ENCODE measurements at regions not wholly inside any gene's neighbourhood (a gene's known extent, or its start where the extent isn't known, plus 50 kb on each side); places are given as distances from the start of the nearest gene placed in this dataset.

- Histone ChIP-seq H2AFZ (ENCODE audit: insufficient read depth, low read length, poor library complexity) (no peak overlapping the region), H2BK12ac (ENCODE audit: low read length) (no peak overlapping the region), H3K14ac (ENCODE audit: low read length) (no peak overlapping the region), H3K4me2 (ENCODE audit: low read length) (no peak overlapping the region), H3K18ac (ENCODE audit: low read length) (no peak overlapping the region), H3K4me1 (ENCODE audit: control insufficient read depth in 1 of 2, insufficient read depth in 2 of 2, low read length in 2 of 2) (no peaks in the 10 kb centered on the region), H4K8ac (ENCODE audit: low read depth, low read length) (no peak overlapping the region), H3K79me1 (ENCODE audit: low read length) (peaks cover 2% of the 10 kb centered on the region), H2AK5ac (ENCODE audit: low read length) (no peak overlapping the region), H3K27ac (ENCODE audit: low read depth, low read length) (no peak overlapping the region), H4K91ac (ENCODE audit: low read depth, low read length) (no peak overlapping the region), H3K79me2 (ENCODE audit: control insufficient read depth, insufficient read depth, low read length, poor library complexity) (no peaks in the 10 kb centered on the region), H2BK120ac (ENCODE audit: insufficient read depth, low read length, poor library complexity) (no peak overlapping the region), H3K9me3 (ENCODE audit: insufficient read depth, low read depth, low read length) (no peaks in the 10 kb centered on the region), H3K4ac (ENCODE audit: low read depth, low read length) (no peak overlapping the region), H2BK5ac (ENCODE audit: low read depth, low read length, poor library complexity) (no peak overlapping the region), H3K36me3 (ENCODE audit: control insufficient read depth in 1 of 2, insufficient read depth in 2 of 2, low read length in 2 of 2) (peaks cover 2 to 9% of the 10 kb centered on the region in 2 experiments), H3K27me3 (ENCODE audit: insufficient read depth, low read length) (no peaks in the 10 kb centered on the region), H3K4me3 (ENCODE audit: low read depth, low read length) (no peak overlapping the region), H3K9ac (ENCODE audit: low read length) (no peak overlapping the region), H3K23ac (ENCODE audit: low read length) (no peak overlapping the region), H4K12ac (ENCODE audit: low read depth, low read length) (no peak overlapping the region)
- no peak for DNase-seq
- WGBS (ENCODE audit: extremely low coverage, insufficient coverage, insufficient read length): no CpG with 5 or more reads among the region's 4 CpGs
Observed at GRCh38 chr6:21909321-21909720, 315.8 kb downstream of the SOX4 start.

DNA sequence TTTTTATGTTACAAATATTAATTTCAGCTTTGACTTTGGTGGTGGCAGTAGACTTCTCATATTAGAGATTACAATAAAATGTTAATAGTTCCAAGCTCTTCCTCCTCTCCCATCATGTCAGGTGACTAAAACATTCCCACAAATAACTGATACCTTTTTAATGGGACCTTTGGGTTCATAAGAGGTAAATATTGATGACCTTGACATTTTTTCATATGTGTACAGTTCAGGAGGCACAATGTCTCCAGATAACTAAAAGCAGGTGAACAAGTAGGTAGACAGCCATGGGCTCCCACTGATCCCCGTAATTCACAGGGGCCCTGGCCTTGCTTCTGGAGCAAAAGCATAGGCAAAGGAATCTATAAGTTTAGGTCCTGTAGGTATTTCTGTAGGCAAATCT is 317.7 kb downstream of the SOX4 start:
- Histone ChIP-seq H3K27ac (ENCODE audit: low read depth, low read length) (no peak overlapping the region), H3K4me1 (ENCODE audit: control insufficient read depth in 1 of 2, insufficient read depth in 2 of 2, low read length in 2 of 2) (peaks cover 3 to 4% of the 10 kb centered on the region in 2 experiments), H3K14ac (ENCODE audit: low read length) (no peak overlapping the region), H4K12ac (ENCODE audit: low read depth, low read length) (no peak overlapping the region), H2AFZ (ENCODE audit: insufficient read depth, low read length, poor library complexity) (no peak overlapping the region), H3K27me3 (ENCODE audit: insufficient read depth, low read length) (no peaks in the 10 kb centered on the region), H2BK12ac (ENCODE audit: low read length) (no peak overlapping the region), H3K79me2 (ENCODE audit: control insufficient read depth, insufficient read depth, low read length, poor library complexity) (no peaks in the 10 kb centered on the region), H2BK120ac (ENCODE audit: insufficient read depth, low read length, poor library complexity) (no peak overlapping the region), H3K23ac (ENCODE audit: low read length) (no peak overlapping the region), H3K9me3 (ENCODE audit: insufficient read depth, low read depth, low read length) (no peaks in the 10 kb centered on the region), H3K4me2 (ENCODE audit: low read length) (no peak overlapping the region), H3K36me3 (ENCODE audit: control insufficient read depth in 1 of 2, insufficient read depth in 2 of 2, low read length in 2 of 2) (peaks cover 2 to 14% of the 10 kb centered on the region in 2 experiments), H4K8ac (ENCODE audit: low read depth, low read length) (no peak overlapping the region), H3K79me1 (ENCODE audit: low read length) (peaks cover 4% of the 10 kb centered on the region), H2AK5ac (ENCODE audit: low read length) (no peak overlapping the region), H4K91ac (ENCODE audit: low read depth, low read length) (no peak overlapping the region), H3K9ac (ENCODE audit: low read length) (no peak overlapping the region), H3K4ac (ENCODE audit: low read depth, low read length) (no peak overlapping the region), H3K18ac (ENCODE audit: low read length) (no peak overlapping the region), H2BK5ac (ENCODE audit: low read depth, low read length, poor library complexity) (no peak overlapping the region), H3K4me3 (ENCODE audit: low read depth, low read length) (no peak overlapping the region)
- DNase-seq: no peak
- no CpG with 5 or more reads among the region's 1 CpG for WGBS (ENCODE audit: extremely low coverage, insufficient coverage, insufficient read length)

DNA sequence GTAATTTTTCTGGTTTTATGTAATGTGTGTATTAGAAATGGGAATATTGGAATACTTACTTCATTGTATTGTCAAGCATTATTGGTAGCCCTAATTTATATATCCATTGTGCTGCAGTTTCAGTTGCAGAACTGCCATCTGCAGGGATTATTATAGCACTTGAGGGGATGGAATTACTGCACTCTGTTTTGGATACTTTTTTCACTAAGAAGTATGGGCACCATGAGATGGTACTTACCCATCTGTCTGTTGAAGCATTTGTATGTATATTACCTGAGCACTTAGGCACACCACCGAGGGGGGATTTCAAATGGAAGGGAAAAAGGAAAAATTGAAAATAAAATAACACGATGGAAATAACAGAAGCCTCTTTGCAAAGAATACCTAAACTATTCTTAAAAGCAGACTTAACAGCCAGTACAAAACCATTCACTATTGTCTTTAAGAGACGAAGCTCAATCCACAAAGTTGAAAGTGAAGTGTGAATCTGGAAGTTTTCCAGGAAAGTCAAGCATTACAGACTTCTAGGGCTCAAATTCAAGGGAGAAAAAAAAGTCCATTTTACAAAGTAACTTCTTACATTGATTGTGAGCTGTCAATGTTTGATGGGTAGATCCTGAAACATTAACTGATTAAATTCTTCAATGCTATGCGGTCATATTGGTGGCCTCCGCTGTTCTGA is 318.7 kb downstream of the SOX4 start:
- Histone ChIP-seq H3K9ac (ENCODE audit: low read length) (no peak overlapping the region), H3K4ac (ENCODE audit: low read depth, low read length) (no peak overlapping the region), H3K4me1 (ENCODE audit: control insufficient read depth in 1 of 2, insufficient read depth in 2 of 2, low read length in 2 of 2) (peaks cover 3 to 4% of the 10 kb centered on the region in 2 experiments), H4K91ac (ENCODE audit: low read depth, low read length) (no peak overlapping the region), H3K4me3 (ENCODE audit: low read depth, low read length) (no peak overlapping the region), H4K8ac (ENCODE audit: low read depth, low read length) (no peak overlapping the region), H3K9me3 (ENCODE audit: insufficient read depth, low read depth, low read length) (no peaks in the 10 kb centered on the region), H2BK120ac (ENCODE audit: insufficient read depth, low read length, poor library complexity) (no peak overlapping the region), H3K4me2 (ENCODE audit: low read length) (no peak overlapping the region), H3K27me3 (ENCODE audit: insufficient read depth, low read length) (no peaks in the 10 kb centered on the region), H2BK12ac (ENCODE audit: low read length) (no peak overlapping the region), H2AK5ac (ENCODE audit: low read length) (no peak overlapping the region), H3K36me3 (ENCODE audit: control insufficient read depth in 1 of 2, insufficient read depth in 2 of 2, low read length in 2 of 2) (peaks cover 2 to 14% of the 10 kb centered on the region in 2 experiments), H3K18ac (ENCODE audit: low read length) (no peak overlapping the region), H2AFZ (ENCODE audit: insufficient read depth, low read length, poor library complexity) (no peak overlapping the region), H4K12ac (ENCODE audit: low read depth, low read length) (no peak overlapping the region), H2BK5ac (ENCODE audit: low read depth, low read length, poor library complexity) (no peak overlapping the region), H3K14ac (ENCODE audit: low read length) (no peak overlapping the region), H3K27ac (ENCODE audit: low read depth, low read length) (no peak overlapping the region), H3K79me1 (ENCODE audit: low read length) (peaks cover 4% of the 10 kb centered on the region), H3K23ac (ENCODE audit: low read length) (no peak overlapping the region), H3K79me2 (ENCODE audit: control insufficient read depth, insufficient read depth, low read length, poor library complexity) (no peaks in the 10 kb centered on the region)
- no CpG with 5 or more reads among the region's 5 CpGs for WGBS (ENCODE audit: extremely low coverage, insufficient coverage, insufficient read length)
- DNase-seq: no peak

DNA sequence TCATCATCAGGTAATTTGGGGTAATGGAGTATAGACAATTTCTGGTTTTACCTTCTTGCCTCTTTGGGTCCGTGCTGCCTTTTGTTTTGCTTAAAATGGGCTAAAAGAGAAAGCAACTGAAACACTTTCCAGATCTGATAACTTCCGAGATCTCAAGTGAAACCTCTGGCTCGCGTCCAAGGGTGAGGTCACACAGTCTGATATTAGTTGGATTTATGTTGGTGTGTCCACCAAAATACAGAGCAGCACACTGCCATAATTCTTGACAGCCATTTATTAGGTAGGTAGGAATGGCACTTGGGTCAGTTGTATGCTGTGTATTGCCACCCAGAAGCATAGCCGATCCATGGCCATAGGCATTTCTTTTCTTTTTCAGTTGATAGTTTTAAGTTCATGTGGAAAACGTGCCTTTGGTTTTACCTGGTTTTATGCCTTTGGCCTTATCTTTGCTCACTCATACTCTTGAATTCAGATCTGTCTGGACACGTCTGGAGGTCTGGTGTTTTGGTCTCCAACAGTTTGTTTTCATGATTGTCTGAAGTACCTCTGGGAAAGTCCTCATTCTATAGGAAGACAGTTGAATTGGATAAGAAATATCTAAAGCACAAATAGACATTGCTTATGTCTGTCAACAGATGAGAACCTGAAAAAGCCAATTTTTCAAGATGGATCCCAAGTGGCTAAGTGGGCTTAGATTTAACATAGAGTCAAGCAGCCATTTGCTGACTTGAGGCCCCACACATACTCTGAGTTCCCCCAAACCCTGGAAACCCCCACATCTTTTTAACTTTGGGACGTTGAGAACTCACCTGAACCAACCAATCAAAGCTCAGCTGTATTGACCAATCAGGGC is 320.8 kb downstream of the SOX4 start:
- Histone ChIP-seq H4K8ac (ENCODE audit: low read depth, low read length) (no peak overlapping the region), H2AFZ (ENCODE audit: insufficient read depth, low read length, poor library complexity) (no peak overlapping the region), H2BK12ac (ENCODE audit: low read length) (no peak overlapping the region), H3K79me1 (ENCODE audit: low read length) (peaks cover 7% of the 10 kb centered on the region), H3K18ac (ENCODE audit: low read length) (no peak overlapping the region), H3K14ac (ENCODE audit: low read length) (no peak overlapping the region), H3K4me3 (ENCODE audit: low read depth, low read length) (no peak overlapping the region), H2BK5ac (ENCODE audit: low read depth, low read length, poor library complexity) (peak overlapping the region; percentile 4), H4K91ac (ENCODE audit: low read depth, low read length) (no peak overlapping the region), H3K9me3 (ENCODE audit: insufficient read depth, low read depth, low read length) (no peaks in the 10 kb centered on the region), H3K27me3 (ENCODE audit: insufficient read depth, low read length) (no peaks in the 10 kb centered on the region), H3K79me2 (ENCODE audit: control insufficient read depth, insufficient read depth, low read length, poor library complexity) (no peaks in the 10 kb centered on the region), H3K36me3 (ENCODE audit: control insufficient read depth in 1 of 2, insufficient read depth in 2 of 2, low read length in 2 of 2) (peaks cover 2 to 14% of the 10 kb centered on the region in 2 experiments), H2BK120ac (ENCODE audit: insufficient read depth, low read length, poor library complexity) (no peak overlapping the region), H3K27ac (ENCODE audit: low read depth, low read length) (no peak overlapping the region), H3K4me2 (ENCODE audit: low read length) (no peak overlapping the region), H2AK5ac (ENCODE audit: low read length) (no peak overlapping the region), H4K12ac (ENCODE audit: low read depth, low read length) (no peak overlapping the region), H3K4ac (ENCODE audit: low read depth, low read length) (no peak overlapping the region), H3K9ac (ENCODE audit: low read length) (no peak overlapping the region), H3K4me1 (ENCODE audit: control insufficient read depth in 1 of 2, insufficient read depth in 2 of 2, low read length in 2 of 2) (peaks cover 8 to 9% of the 10 kb centered on the region in 2 experiments), H3K23ac (ENCODE audit: low read length) (no peak overlapping the region)
- DNase-seq: peak in 1 of 2 donors; percentile 36
- WGBS (ENCODE audit: extremely low coverage, insufficient coverage, insufficient read length): no CpG with 5 or more reads among the region's 8 CpGs

Measured in trophoblast cell (in vitro differentiated cells and primary cell).